ENCODE measurements at regions not wholly inside any gene's neighbourhood (a gene's known extent, or its start where the extent isn't known, plus 50 kb on each side); places are given as distances from the start of the nearest gene placed in this dataset.
"Not testable (repeated sequence)": the region's sequence is repeated elsewhere in the genome, so short reads cannot be mapped to it uniquely, and the experiment has no call there.

GRCh38 chr5:63401436-63402046, 560.7 kb downstream of the HTR1A start:
- Histone ChIP-seq H3K4me3 (no peak overlapping the region), H3K27ac (no peak overlapping the region)

- no peak overlapping the region for H3K4me3 ChIP-seq
- no peak overlapping the region for H3K27ac ChIP-seq
These were observed 562.2 kb downstream of the HTR1A start for GRCh38 chr5:63400079-63400478.

GRCh38 chr5:63398346-63398745, 563.9 kb downstream of the HTR1A start:
- H3K4me3 ChIP-seq, result no peak overlapping the region
- H3K27ac ChIP-seq, result no peak overlapping the region

GRCh38 chr5:63388188-63388587, 574.1 kb downstream of the HTR1A start:
- not testable (repeated sequence) for H3K4me3 ChIP-seq, H3K27ac ChIP-seq

- no peak overlapping the region for H3K27ac ChIP-seq
- H3K4me3 ChIP-seq, result no peak overlapping the region
These were observed 586.4 kb downstream of the HTR1A start for GRCh38 chr5:63375851-63376250.

- Histone ChIP-seq H3K4me3 (no peak overlapping the region), H3K27ac (no peak overlapping the region)
These were observed 588.2 kb downstream of the HTR1A start for GRCh38 chr5:63374085-63374484.

GRCh38 chr5:63351164-63351563, 611.1 kb downstream of the HTR1A start:
- Histone ChIP-seq H3K27ac (no peak overlapping the region), H3K4me3 (no peak overlapping the region)

- no peak overlapping the region for H3K4me3 ChIP-seq
- H3K27ac ChIP-seq, result no peak overlapping the region
These were observed 615.8 kb downstream of the HTR1A start for GRCh38 chr5:63346451-63346850.

GRCh38 chr5:63341442-63341841, 620.8 kb downstream of the HTR1A start:
- no peak overlapping the region for H3K27ac ChIP-seq

GRCh38 chr5:63323926-63324325, 638.3 kb downstream of the HTR1A start:
- Histone ChIP-seq H3K27ac (no peak overlapping the region), H3K4me3 (no peak overlapping the region)

More at GRCh38 chr5:63341442-63341841, 620.8 kb downstream of the HTR1A start:
- no peak overlapping the region for H3K4me3 ChIP-seq

- Histone ChIP-seq H3K4me3 (no peak overlapping the region), H3K27ac (no peak overlapping the region)
These were observed 647.7 kb downstream of the HTR1A start for GRCh38 chr5:63314551-63314950.

GRCh38 chr5:63310644-63311043, 651.6 kb downstream of the HTR1A start:
- H3K4me3 ChIP-seq, result no peak overlapping the region
- H3K27ac ChIP-seq, result no peak overlapping the region

GRCh38 chr5:63306909-63307308, 655.3 kb downstream of the HTR1A start:
- H3K27ac ChIP-seq, result no peak overlapping the region

GRCh38 chr5:63293317-63293716, 668.9 kb downstream of the HTR1A start:
- H3K27ac ChIP-seq, result no peak overlapping the region
- no peak overlapping the region for H3K4me3 ChIP-seq

More at GRCh38 chr5:63306909-63307308, 655.3 kb downstream of the HTR1A start:
- no peak overlapping the region for H3K4me3 ChIP-seq

GRCh38 chr5:63286724-63287123, 675.5 kb downstream of the HTR1A start:
- no peak overlapping the region for H3K27ac ChIP-seq
- H3K4me3 ChIP-seq, result no peak overlapping the region

- Histone ChIP-seq H3K27ac (no peak overlapping the region), H3K4me3 (no peak overlapping the region)
These were observed 684.8 kb downstream of the LRRC70 start for GRCh38 chr5:63263411-63263810.

- Histone ChIP-seq H3K4me3 (no peak overlapping the region), H3K27ac (peak overlapping the region in 3 of 21 experiments; percentile 8 to 35 (median 32))
These were observed 683.8 kb downstream of the LRRC70 start for GRCh38 chr5:63262185-63262981.

GRCh38 chr5:63261695-63262094, 683.1 kb downstream of the LRRC70 start:
- no peak overlapping the region for H3K4me3 ChIP-seq
- H3K27ac ChIP-seq, result no peak overlapping the region

GRCh38 chr5:63255594-63255993, 677.0 kb downstream of the LRRC70 start:
- Histone ChIP-seq H3K4me3 (no peak overlapping the region), H3K27ac (no peak overlapping the region)

- no peak overlapping the region for H3K27ac ChIP-seq
- no peak overlapping the region for H3K4me3 ChIP-seq
These were observed 672.3 kb downstream of the LRRC70 start for GRCh38 chr5:63250939-63251338.

- no peak overlapping the region for H3K27ac ChIP-seq
- H3K4me3 ChIP-seq, result no peak overlapping the region
These were observed 671.3 kb downstream of the LRRC70 start for GRCh38 chr5:63249960-63250359.

Measured in skin epidermis (tissue), 12 donors.